Liver (tissue), 6 donors: ENCODE measurements at regions not wholly inside any gene's neighbourhood (a gene's known extent, or its start where the extent isn't known, plus 50 kb on each side); places are given as distances from the start of the nearest gene placed in this dataset.
"Not testable (repeated sequence)": the region's sequence is repeated elsewhere in the genome, so short reads cannot be mapped to it uniquely, and the experiment has no call there.

Source experiments
- DNase-seq: peaks from one replicate; pipeline ENCODE4 v3.0.0-alpha.2; 2017; ENCODE audit warnings: low spot score
- H3K27ac ChIP-seq, 2 donors: one replicate each; pipeline ENCODE4 v1.7.0; 2013; ENCODE audit warnings: inconsistent platforms in 2 of 2, low read length in 2 of 2, control low read depth in 1 of 2, low read depth in 1 of 2, mild to moderate bottlenecking in 1 of 2
- H3K27me3 ChIP-seq, 4 donors: one replicate each; pipeline versions ENCODE4 v1.6.1 to v1.7.0; 2013; ENCODE audit warnings: low read length in 3 of 4, inconsistent platforms in 1 of 4, mild to moderate bottlenecking in 1 of 4, moderate library complexity in 1 of 4; ENCODE audit not compliant: control insufficient read depth in 4 of 4, insufficient read depth in 4 of 4
- H3K36me3 ChIP-seq, 4 donors: one replicate each; pipeline versions ENCODE4 v1.6.1 to v1.7.0; 2013; ENCODE audit warnings: low read length in 3 of 4, mild to moderate bottlenecking in 3 of 4, low read depth in 1 of 4, moderate library complexity in 1 of 4; ENCODE audit not compliant: control insufficient read depth in 4 of 4, insufficient read depth in 3 of 4
- H3K4me1 ChIP-seq, 4 donors: one replicate each; pipeline versions ENCODE4 v1.6.1 to v1.7.0; 2013; ENCODE audit warnings: low read length in 3 of 4, mild to moderate bottlenecking in 3 of 4, moderate library complexity in 1 of 4; ENCODE audit not compliant: control insufficient read depth in 4 of 4, insufficient read depth in 4 of 4
- H3K4me3 ChIP-seq, 3 donors: one replicate each; pipeline versions ENCODE4 v1.6.1 to v1.7.0; 2013; ENCODE audit warnings: low read length in 3 of 3, control low read depth in 1 of 3, low read depth in 1 of 3, mild to moderate bottlenecking in 1 of 3
- H3K9ac ChIP-seq, 2 donors: one replicate each; pipeline ENCODE4 v1.7.0; 2013; ENCODE audit warnings: low read length in 2 of 2, mild to moderate bottlenecking in 2 of 2, moderate library complexity in 2 of 2, control low read depth in 1 of 2, low read depth in 1 of 2
- H3K9me3 ChIP-seq, 4 donors: one replicate each; pipeline versions ENCODE4 v1.6.1 to v1.7.0; 2013; ENCODE audit warnings: low read length in 3 of 4; ENCODE audit not compliant: control insufficient read depth in 4 of 4
- WGBS: extraction: QIAGEN DNeasy Blood & Tissue Kit; methylation state at CpG from one replicate; pipeline ENCODE4 v1.1.7; 2013; 5-methylcytosine and 5-hydroxymethylcytosine counted together
- donor health status: healthy.
- donor health status: healthy.
- donor health status: healthy.

DNA sequence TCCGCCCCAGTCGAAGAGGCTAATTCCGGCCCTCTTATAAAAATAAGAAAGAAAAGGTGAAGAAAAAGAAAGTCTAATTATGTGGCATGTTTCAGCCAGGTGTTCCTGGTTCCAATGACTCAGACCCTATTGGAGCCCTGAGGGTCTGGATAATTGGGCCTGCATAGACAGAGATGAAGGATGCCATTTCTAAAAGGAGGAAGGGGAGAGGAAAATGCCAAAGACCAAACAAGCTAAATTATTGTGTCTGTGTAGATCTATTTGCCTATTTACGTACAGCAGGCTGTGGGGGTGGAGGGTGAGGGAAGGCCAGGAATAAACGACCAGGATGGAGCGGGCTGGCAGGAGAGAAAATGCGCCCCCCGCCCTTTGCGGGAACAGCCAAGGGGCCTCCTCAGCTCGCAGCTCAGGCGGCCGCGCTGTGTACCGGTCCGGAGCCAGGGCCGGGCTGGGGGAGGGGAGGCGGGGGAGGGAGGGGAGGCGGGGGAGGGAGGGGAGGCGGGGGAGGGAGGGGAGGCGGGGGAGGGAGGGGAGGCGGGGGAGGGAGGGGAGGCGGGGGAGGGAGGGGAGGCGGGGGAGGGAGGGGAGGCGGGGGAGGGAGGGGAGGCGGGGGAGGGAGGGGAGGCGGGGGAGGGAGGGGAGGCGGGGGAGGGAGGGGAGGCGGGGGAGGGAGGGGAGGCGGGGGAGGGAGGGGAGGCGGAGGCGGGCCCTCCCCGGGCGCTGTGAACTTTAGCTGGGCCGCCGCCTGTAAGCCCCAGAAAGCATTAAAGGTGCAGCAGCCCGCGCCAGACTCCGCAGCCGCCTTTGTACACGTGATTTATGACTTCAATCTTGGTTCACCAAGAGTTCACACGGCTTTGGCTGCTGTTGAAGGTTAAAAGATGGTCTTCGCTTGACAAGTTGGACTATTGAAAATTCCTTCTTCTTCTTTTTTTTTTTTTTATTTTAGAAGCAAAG lies 113.0 kb upstream of the FOXD4L5 start:
- WGBS: 87% methylated on average over 31 of the region's 42 CpGs
- H3K4me3 ChIP-seq: not testable (repeated sequence)

GRCh38 chr9:65397226-65397625 lies 112.2 kb upstream of the FOXD4L5 start:
- DNase-seq, H3K4me1 ChIP-seq, H3K9ac ChIP-seq, H3K36me3 ChIP-seq, H3K4me3 ChIP-seq, H3K27me3 ChIP-seq, H3K9me3 ChIP-seq, H3K27ac ChIP-seq: not testable (repeated sequence)
- WGBS: 83% methylated on average over 20 of the region's 20 CpGs

More for the DNA sequence above, 113.0 kb upstream of the FOXD4L5 start:
- not testable (repeated sequence) for H3K9ac ChIP-seq, H3K36me3 ChIP-seq, H3K27ac ChIP-seq, H3K4me1 ChIP-seq, H3K9me3 ChIP-seq, H3K27me3 ChIP-seq, DNase-seq

- H3K4me3 ChIP-seq, H3K27ac ChIP-seq, DNase-seq, H3K36me3 ChIP-seq, H3K9ac ChIP-seq, H3K27me3 ChIP-seq, H3K4me1 ChIP-seq, H3K9me3 ChIP-seq: not testable (repeated sequence)
- WGBS: 74% methylated on average over 10 of the region's 10 CpGs
Measured at GRCh38 chr9:65396601-65397000, 111.6 kb upstream of the FOXD4L5 start.

- H3K4me3 ChIP-seq, H3K9ac ChIP-seq, H3K9me3 ChIP-seq, H3K36me3 ChIP-seq, H3K27me3 ChIP-seq, H3K27ac ChIP-seq, H3K4me1 ChIP-seq, DNase-seq: not testable (repeated sequence)
- WGBS: 76% methylated on average over 15 of the region's 15 CpGs
Measured at GRCh38 chr9:65395789-65396188, 110.8 kb upstream of the FOXD4L5 start.

DNA sequence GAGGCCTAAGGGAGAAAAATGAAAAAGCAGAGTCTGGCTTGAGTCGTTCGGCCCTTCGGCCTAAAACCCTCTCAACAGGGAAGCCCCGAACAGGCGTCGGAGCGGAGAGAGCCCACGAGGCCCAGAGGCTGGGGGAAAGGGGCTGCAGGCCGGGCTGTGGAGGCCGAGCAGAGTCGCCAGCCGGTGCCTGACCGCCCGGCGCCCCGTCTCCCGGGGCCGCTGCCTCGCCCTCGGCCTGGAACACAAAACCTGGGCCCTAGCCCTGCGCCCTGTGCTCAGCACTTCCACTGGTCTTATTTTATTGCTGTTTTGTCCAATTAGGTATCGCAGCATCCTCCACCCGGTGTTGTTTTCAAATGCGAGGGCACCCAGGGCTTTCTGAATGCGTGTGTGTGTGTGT lies 110.1 kb upstream of the FOXD4L5 start:
- H3K27me3 ChIP-seq, H3K27ac ChIP-seq, H3K9me3 ChIP-seq, H3K36me3 ChIP-seq, DNase-seq, H3K4me3 ChIP-seq, H3K9ac ChIP-seq, H3K4me1 ChIP-seq: not testable (repeated sequence)
- WGBS: 74% methylated on average over 25 of the region's 25 CpGs

- 67% methylated on average over 12 of the region's 12 CpGs for WGBS
- H3K4me1 ChIP-seq, H3K36me3 ChIP-seq, H3K9ac ChIP-seq, H3K9me3 ChIP-seq, H3K4me3 ChIP-seq, DNase-seq, H3K27me3 ChIP-seq, H3K27ac ChIP-seq: not testable (repeated sequence)
Measured at GRCh38 chr9:65393111-65393810, 108.3 kb upstream of the FOXD4L5 start.

GRCh38 chr9:65392611-65393010 lies 107.6 kb upstream of the FOXD4L5 start:
- not testable (repeated sequence) for H3K9ac ChIP-seq, H3K4me1 ChIP-seq, H3K9me3 ChIP-seq, H3K27ac ChIP-seq, DNase-seq, H3K4me3 ChIP-seq, H3K27me3 ChIP-seq, H3K36me3 ChIP-seq
- 64% methylated on average over 5 of the region's 6 CpGs for WGBS

DNA sequence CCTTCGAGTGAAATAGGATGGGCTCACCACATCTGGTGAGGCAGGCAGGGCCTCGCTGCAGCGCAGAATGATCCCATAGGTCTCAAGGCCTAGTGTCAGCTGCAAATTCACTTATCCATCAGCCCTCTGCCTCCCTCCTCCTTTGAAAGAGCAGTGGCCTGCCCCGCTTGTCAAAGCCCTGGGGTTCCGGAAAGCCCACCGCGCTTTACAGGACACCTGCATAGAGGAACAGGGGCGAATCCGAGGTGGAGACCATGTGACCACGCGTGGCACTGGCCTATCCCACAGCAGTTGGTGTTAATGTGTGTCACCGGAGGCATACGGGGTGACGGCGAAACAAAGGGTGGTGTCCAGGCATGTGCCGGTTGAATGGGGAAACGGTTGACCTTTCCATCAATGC lies 104.7 kb upstream of the FOXD4L5 start:
- H3K36me3 ChIP-seq, H3K27ac ChIP-seq, H3K4me3 ChIP-seq, H3K4me1 ChIP-seq, DNase-seq, H3K27me3 ChIP-seq, H3K9me3 ChIP-seq, H3K9ac ChIP-seq: not testable (repeated sequence)
- WGBS: 68% methylated on average over 16 of the region's 17 CpGs
